Activated naive CD4-positive, alpha-beta T cell treated with anti-CD3 and anti-CD28 coated beads, Interleukin-2, amount 50 U/mL, for 16 hours (primary cell): ENCODE measurements at regions not wholly inside any gene's neighbourhood (a gene's known extent, or its start where the extent isn't known, plus 50 kb on each side); places are given as distances from the start of the nearest gene placed in this dataset.
"Not testable (repeated sequence)": the region's sequence is repeated elsewhere in the genome, so short reads cannot be mapped to it uniquely, and the experiment has no call there.

Source experiments
- DNase-seq: peaks from one replicate; pipeline ENCODE4 v3.0.0-alpha.2; 2020

GRCh38 chr16:31581065-31581464 lies 53.4 kb downstream of the AHSP start:
- not testable (repeated sequence) for DNase-seq

- not testable (repeated sequence) for DNase-seq
Observed at GRCh38 chr16:31601737-31602384, 74.2 kb downstream of the AHSP start.

DNA sequence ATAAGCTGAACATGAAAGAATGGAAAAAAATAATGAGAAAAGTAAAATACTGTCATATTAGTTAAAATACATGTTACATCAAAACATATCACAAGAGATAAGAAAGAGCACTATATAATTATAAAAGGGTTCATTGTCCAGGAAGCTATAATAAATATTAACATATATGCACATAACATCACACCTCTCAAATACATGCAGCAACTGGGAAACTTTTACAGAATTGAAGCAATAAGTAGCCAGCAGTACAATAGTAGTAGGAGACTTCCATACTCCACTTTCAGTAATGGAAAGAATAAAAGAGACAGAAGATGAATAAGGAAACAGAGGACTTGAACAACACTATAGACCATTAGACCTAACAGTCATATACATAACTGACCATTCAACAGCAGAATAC lies 90.4 kb downstream of the AHSP start:
- no peak for DNase-seq

DNA sequence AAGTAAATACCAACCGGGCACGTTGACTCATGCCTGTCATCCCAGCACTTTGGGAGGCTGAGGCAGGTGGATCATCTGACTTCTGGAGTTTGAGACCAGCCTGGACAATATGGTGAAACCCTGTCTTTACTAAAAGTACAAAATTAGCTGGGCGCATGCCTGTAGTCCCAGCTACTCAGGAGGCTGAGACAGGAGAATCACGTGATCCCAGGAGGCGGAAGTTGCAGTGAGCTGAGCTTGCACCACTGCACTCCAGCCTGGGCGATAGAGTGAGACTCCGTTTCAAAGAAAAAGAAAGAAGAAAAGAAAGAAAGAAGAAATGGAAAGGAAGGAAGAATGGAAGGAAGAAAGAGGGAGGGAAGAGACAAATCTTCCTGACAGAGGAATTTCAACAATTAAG lies 108.7 kb downstream of the AHSP start:
- DNase-seq: no peak

- DNase-seq: no peak
Observed at GRCh38 chr16:31641279-31641678, 113.6 kb downstream of the AHSP start.

DNA sequence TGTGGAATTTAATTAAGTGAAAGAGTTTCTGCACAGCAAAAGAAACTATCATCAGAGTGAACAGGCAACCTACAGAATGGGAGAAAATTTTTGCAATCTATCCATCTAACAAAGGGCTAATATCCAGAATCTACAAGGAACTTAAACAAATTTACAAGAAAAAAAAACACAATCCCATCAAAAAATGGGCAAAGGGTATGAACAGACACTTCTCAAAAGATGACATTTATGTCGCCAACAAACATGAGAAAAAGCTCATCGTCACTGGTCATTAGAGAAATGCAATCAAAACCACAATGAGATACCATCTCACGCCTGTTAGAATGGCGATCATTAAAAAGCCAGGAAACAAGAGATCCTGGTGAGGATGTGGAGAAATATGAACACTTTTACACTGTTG lies 128.0 kb downstream of the AHSP start:
- DNase-seq: not testable (repeated sequence)

DNA sequence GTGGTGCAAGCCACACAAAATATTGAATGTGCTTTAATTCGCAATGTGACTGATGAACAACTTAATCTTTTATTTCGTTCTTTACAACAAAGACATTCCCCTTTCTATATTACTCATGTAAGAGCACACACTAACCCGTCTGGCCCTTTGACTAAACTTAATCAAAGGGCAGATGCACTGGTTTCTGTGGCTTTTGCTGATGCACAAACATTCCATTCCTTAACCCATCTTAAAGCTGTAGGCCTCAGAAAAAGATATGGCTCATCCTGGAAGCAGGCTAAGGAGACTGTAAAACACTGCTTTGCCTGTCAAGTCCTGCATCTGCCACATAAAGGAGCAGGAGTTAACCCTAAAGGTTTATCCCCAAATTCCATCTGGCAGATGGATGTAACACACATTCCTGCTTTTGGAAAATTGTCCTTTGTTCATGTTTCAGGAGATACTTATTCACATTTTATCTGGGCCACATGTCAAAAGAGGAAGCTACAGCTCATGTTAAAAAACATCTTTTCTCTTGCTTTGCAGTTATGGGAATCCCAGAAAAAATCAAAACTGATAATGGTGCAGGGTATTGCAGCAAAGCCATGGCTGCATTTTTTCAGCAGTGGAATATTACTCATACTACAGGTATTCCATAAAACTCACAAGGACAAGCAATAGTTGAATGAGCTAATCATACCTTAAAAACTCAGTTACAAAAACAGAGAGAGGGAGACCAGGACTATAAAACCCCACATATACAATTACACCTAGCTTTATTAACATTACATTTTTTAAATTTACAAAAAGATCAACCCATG lies 137.2 kb downstream of the AHSP start:
- DNase-seq: no peak

DNA sequence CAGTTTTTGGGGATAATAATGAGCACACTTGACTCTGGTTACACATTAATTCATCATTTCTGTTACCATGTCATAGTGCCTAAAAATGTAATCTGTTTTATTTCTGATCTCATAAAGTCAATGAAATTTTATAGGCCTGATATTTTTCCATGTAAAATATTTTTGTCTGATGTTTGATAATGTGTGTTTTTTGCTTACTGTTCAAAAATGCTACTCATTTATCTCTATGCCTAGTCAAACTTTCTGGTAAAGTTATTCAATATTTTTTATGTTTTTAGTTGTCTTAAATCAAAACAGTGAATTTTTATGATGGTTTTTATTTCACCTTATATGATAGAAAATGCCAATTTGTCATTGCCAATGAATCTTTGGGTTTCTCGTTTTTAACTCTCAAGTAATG lies 147.0 kb downstream of the AHSP start:
- no peak for DNase-seq

GRCh38 chr16:31676731-31677130 lies 149.0 kb downstream of the AHSP start:
- DNase-seq: no peak

DNA sequence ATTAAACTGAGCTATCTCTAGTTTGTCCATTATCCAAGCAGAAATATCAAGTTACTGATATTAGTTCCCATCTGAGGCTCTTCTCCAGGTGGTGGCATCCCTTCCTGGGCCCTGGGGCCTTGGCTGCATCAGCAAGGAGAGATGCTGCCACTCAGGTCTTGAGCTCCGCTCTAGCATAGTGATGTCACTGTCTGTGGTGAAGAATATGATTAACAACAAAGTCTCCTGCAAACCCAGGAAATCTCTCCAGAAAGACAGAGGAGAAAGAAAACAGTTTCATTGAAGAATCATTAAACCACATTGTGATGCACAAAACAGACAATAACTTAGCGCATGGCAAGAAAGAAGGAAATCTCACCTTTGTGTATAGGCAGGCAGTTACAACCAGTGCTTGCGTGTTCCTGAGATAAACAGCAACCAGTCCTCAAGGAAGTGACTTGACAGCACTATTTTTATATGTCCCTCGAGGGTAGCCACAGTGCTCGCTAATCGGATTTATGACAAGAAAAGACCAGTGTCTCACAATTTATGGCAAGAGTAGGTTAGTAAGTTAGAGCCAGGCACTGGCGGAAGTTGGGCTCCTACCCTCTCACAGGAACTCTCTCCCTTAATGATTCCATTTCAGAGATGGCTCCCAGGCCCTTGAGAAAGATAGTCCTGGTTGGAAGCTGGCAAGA lies 151.1 kb downstream of the AHSP start:
- DNase-seq: no peak

DNA sequence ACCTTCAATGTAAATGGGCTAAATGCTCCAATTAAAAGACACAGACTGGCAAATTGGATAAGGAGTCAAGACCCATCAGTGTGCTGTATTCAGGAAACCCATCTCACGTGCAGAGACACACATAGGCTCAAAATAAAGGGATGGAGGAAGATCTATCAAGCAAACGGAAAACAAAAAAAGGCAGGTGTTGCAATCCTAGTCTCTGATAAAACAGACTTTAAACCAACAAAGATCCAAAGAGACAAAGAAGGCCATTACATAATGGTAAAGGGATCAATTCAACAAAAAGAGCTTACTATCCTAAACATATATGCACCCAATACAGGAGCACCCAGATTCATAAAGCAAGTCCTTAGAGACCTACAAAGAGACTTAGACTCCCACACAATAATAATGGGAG lies 161.6 kb downstream of the AHSP start:
- DNase-seq: not testable (repeated sequence)

- DNase-seq: not testable (repeated sequence)
Observed at GRCh38 chr16:31692338-31692737, 164.6 kb downstream of the AHSP start.

DNA sequence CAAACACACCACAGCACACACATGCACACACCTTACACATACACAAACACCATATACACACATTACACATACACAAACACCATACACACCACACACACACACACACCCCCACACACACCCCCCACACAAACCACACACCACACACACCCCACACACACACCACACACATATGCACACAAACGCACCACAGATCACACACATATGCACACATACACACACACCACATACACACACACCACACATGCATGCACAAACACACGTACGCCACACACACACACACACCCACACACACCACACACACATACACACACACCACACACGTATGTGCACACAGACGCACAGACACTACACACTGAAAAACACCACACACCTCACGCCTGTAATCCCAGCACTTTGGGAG lies 166.0 kb downstream of the AHSP start:
- DNase-seq: no peak

GRCh38 chr16:31694461-31694860 lies 166.8 kb downstream of the AHSP start:
- no peak for DNase-seq

GRCh38 chr16:31695667-31696066 lies 168.0 kb downstream of the AHSP start:
- no peak for DNase-seq

DNA sequence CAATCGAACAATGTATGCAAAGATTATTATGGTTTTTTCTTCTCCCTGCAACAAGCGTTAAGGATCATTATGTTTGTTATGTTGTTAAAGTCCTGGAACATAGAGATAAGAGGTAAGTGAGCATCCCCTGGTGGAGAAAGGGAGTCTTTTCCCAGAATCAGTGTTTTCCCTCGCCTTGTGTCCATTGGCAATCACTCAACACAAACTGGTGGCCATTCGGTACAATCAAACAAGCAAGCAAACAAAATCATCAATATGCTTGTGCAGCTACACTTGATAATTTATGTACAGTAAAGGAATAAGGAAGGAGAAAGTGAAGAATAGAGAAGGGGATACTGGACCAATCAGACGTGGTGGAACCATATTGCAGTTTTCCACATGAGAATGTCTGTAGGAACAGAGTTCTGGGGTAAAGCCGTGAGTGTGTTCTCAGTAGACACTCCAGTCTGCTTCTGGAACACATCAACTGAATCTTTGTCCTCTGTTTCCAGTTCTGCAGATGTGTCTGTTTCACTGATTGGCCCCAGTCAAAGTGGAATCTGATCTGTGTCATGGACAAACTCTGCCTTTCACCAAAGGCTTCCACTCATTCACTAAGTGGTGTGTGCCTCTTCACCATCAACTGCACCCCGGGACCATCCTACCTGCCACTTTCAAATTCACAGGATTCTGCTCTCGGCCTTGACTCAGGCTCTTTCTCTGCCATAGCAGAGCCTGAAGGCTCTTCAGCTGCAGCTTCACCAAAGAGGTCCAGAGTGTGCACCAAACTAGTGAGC lies 169.5 kb downstream of the AHSP start:
- no peak for DNase-seq

DNA sequence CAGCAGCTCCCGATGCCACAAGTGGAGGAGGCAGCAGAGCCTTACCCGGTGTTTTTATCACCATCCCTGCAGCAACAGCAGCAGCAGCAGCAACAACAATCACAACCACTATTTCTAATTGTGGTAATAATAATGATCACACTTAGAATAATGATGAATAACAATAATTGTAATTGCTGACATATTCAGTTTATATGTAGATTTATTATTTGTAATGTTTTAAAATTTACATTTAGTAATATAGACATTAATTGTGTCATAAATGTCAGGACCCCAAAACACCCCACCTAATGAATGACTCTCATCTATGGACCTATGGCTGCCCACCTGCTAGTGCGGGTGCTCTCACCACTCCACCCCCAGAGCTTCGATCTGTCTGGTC lies 170.0 kb downstream of the AHSP start:
- DNase-seq: no peak

GRCh38 chr16:31698901-31699300 lies 171.2 kb downstream of the AHSP start:
- DNase-seq: no peak

DNA sequence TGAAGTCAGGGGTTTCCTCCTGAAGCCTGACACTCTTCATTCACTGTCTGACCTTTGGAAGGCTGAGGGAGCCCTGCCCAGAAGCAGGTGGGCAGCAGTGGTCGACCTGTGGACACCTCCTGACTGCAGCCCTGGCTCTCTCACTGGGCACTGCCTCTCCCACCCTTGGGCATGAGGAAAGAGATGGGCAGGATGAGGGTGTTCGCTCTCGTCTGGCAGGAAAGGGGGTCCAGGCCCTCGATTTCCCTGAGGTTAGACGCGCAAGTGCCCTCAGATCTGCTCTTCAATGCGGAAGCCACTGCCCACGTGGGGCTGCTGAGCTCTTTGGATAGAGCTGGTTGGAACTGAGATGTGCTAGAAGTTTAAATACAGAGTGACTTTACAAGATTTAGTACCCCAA lies 171.9 kb downstream of the AHSP start:
- DNase-seq: no peak

GRCh38 chr16:31700200-31700529 lies 172.5 kb downstream of the AHSP start:
- DNase-seq: no peak

DNA sequence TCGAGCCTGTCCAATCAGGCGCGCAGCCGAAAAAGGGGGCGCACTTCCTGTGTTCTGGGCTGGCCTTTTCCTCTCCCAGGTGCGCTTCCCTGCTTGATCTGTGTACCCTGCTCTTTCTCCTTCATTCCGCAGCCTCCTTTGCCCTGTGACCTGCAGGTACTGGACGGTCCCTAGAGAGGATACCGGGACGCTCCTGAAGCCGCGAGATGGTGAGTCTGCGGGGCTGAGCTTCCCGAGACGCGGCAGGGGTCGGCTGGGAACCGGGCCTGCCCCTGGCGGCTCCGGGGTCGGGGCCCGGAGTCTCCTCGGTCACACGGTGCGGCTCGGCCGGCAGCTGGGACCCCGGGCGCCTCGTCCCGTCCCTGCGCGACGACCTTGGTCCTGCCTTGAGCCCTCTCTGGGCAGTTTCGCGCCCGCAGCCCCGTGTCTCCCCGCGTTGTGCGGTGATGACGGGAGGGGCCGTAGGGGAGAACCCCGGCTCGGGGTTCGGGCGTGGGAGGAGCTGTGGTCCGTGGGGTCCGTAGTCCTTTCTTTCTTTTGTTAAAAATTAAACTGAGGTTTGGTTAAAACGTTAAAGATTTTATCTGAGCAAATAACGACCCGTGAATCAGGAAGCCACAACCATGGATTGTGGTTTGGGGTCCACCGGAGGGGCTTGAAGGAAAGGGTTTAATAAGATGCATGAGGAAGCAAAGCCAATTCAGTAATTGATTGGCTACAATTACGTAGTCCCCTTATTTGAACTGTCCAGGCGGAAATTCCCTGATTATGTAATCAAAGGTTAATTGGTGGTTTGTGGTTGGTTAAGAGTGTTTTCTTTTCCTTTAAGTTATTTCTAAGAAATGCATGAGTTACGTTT lies 172.8 kb upstream of the ZNF267 start:
- peak; percentile 92 for DNase-seq

- no peak for DNase-seq
Observed at GRCh38 chr16:31701734-31702133, 171.9 kb upstream of the ZNF267 start.
